Astrocyte (in vitro differentiated cells and primary cell): ENCODE measurements at regions not wholly inside any gene's neighbourhood (a gene's known extent, or its start where the extent isn't known, plus 50 kb on each side); places are given as distances from the start of the nearest gene placed in this dataset.

Experiments used
- CTCF ChIP-seq: IDR thresholded peaks from 2 replicates; pipeline ENCODE4 v1.5.1; 2011; ENCODE audit warnings: low read depth, mild to moderate bottlenecking, inconsistent platforms, low read length, moderate library complexity; ENCODE audit not compliant: insufficient read depth
- EZH2 ChIP-seq: IDR thresholded peaks from 2 replicates; pipeline ENCODE4 v1.6.1; 2012; ENCODE audit warnings: mild to moderate bottlenecking, low read length, inconsistent platforms; ENCODE audit not compliant: insufficient read depth

- TF ChIP-seq EZH2 = no peak
- no peak for TF ChIP-seq CTCF
These were observed 861.5 kb upstream of the ZWINT start for GRCh38 chr10:57222603-57223002.
